ENCODE measurements at regions not wholly inside any gene's neighbourhood (a gene's known extent, or its start where the extent isn't known, plus 50 kb on each side); places are given as distances from the start of the nearest gene placed in this dataset.

GRCh38 chr2:2662847-2663356, 331.8 kb upstream of the MYT1L start:
- ATAC-seq (ENCODE audit: low read depth) (no peak), DNase-seq (no peak)
- ChIA-PET POLR2A (no interaction called here), CTCF (no interaction called here)
- no peaks in the 10 kb centered on the region for H3K36me3 Mint-ChIP-seq (ENCODE audit: low read depth)
- no peak for TF ChIP-seq CTCF (IDR thresholded peaks at IDR 0.05)
- no peak overlapping the region for H3K27ac Mint-ChIP-seq
- no peaks in the 10 kb centered on the region for H3K4me1 Mint-ChIP-seq
- no peaks in the 10 kb centered on the region for H3K27me3 Mint-ChIP-seq
- no peak overlapping the region for H3K4me3 Mint-ChIP-seq
- intact Hi-C loops (cut with micrococcal nuclease), result no loop called here
- H3K9me3 Mint-ChIP-seq, result peaks cover 13% of the 10 kb centered on the region

- intact Hi-C loops (cut with micrococcal nuclease), result no loop called here
- CTCF ChIA-PET, result no interaction called here
- H3K27ac Mint-ChIP-seq, result no peak overlapping the region
- peaks cover 13% of the 10 kb centered on the region for H3K9me3 Mint-ChIP-seq
- H3K27me3 Mint-ChIP-seq, result no peaks in the 10 kb centered on the region
- POLR2A ChIA-PET, result no interaction called here
- ATAC-seq (ENCODE audit: low read depth), result no peak
- no peak for TF ChIP-seq CTCF (IDR thresholded peaks at IDR 0.05)
- no peaks in the 10 kb centered on the region for H3K36me3 Mint-ChIP-seq (ENCODE audit: low read depth)
- H3K4me1 Mint-ChIP-seq, result no peaks in the 10 kb centered on the region
- no peak for DNase-seq
- no peak overlapping the region for H3K4me3 Mint-ChIP-seq
These were observed 331.2 kb upstream of the MYT1L start for GRCh38 chr2:2662037-2662846.

- no peak for DNase-seq
- no peak overlapping the region for H3K27ac Mint-ChIP-seq
- TF ChIP-seq CTCF (IDR thresholded peaks at IDR 0.05), result no peak
- H3K36me3 Mint-ChIP-seq (ENCODE audit: low read depth), result no peaks in the 10 kb centered on the region
- H3K9me3 Mint-ChIP-seq, result peaks cover 13% of the 10 kb centered on the region
- no peak overlapping the region for H3K4me3 Mint-ChIP-seq
- no peaks in the 10 kb centered on the region for H3K27me3 Mint-ChIP-seq
- intact Hi-C loops (cut with micrococcal nuclease), result no loop called here
- CTCF ChIA-PET, result no interaction called here
- POLR2A ChIA-PET, result no interaction called here
- H3K4me1 Mint-ChIP-seq, result no peaks in the 10 kb centered on the region
- ATAC-seq (ENCODE audit: low read depth), result no peak
These were observed 329.8 kb upstream of the MYT1L start for GRCh38 chr2:2660789-2661355.

- peaks cover 13% of the 10 kb centered on the region for H3K9me3 Mint-ChIP-seq
- H3K27ac Mint-ChIP-seq, result no peak overlapping the region
- H3K27me3 Mint-ChIP-seq, result no peaks in the 10 kb centered on the region
- H3K4me3 Mint-ChIP-seq, result no peak overlapping the region
- no peak for ATAC-seq (ENCODE audit: low read depth)
- no peak for DNase-seq
- POLR2A ChIA-PET, result no interaction called here
- no peaks in the 10 kb centered on the region for H3K4me1 Mint-ChIP-seq
- intact Hi-C loops (cut with micrococcal nuclease), result no loop called here
- H3K36me3 Mint-ChIP-seq (ENCODE audit: low read depth), result no peaks in the 10 kb centered on the region
- CTCF ChIA-PET, result no interaction called here
- no peak for TF ChIP-seq CTCF (IDR thresholded peaks at IDR 0.05)
These were observed 326.3 kb upstream of the MYT1L start for GRCh38 chr2:2657121-2657962.
